Loucy (cell line): ENCODE measurements at regions not wholly inside any gene's neighbourhood (a gene's known extent, or its start where the extent isn't known, plus 50 kb on each side); places are given as distances from the start of the nearest gene placed in this dataset.

Source experiments
- H2AFZ ChIP-seq: fragments of 200-600 bp; sonication (generic); 2 replicates; pipeline ENCODE4 v1.6.0; 2016; ENCODE audit warnings: antibody characterized with exemption, mild to moderate bottlenecking, low read length, moderate library complexity
- H3F3A ChIP-seq: fragments of 200-600 bp; 2 replicates; pipeline ENCODE4 v1.6.0; 2016; ENCODE audit warnings: antibody characterized with exemption, low read depth, mild to moderate bottlenecking
- H3K27me3 ChIP-seq: fragments of 200-600 bp; sonication (generic); 2 replicates; pipeline ENCODE4 v1.6.1; 2014; ENCODE audit warnings: low read length, mild to moderate bottlenecking; ENCODE audit not compliant: insufficient read depth, poor library complexity, severe bottlenecking
- H3K36me3 ChIP-seq: fragments of 200-600 bp; sonication (generic); 2 replicates; pipeline ENCODE4 v1.6.1; 2016; ENCODE audit warnings: low read length; ENCODE audit not compliant: insufficient read depth
- H3K4me1 ChIP-seq: fragments of 200-600 bp; sonication (generic); 2 replicates; pipeline ENCODE4 v1.5.1; 2014; ENCODE audit warnings: low read length, mild to moderate bottlenecking; ENCODE audit not compliant: insufficient read depth, poor library complexity, severe bottlenecking
- H3K4me2 ChIP-seq: fragments of 200-600 bp; sonication (generic); 2 replicates; pipeline ENCODE4 v1.6.0; 2014; ENCODE audit warnings: antibody characterized with exemption, low read length, low read depth, mild to moderate bottlenecking; ENCODE audit not compliant: poor library complexity, severe bottlenecking
- H3K4me3 ChIP-seq: fragments of 200-600 bp; sonication (generic); 2 replicates; pipeline ENCODE4 v1.5.1; 2014; ENCODE audit warnings: low read length, mild to moderate bottlenecking, mixed read lengths; ENCODE audit not compliant: poor library complexity, severe bottlenecking
- H3K79me2 ChIP-seq: fragments of 200-600 bp; sonication (generic); 2 replicates; pipeline ENCODE4 v1.6.1; 2014; ENCODE audit warnings: low read length; ENCODE audit not compliant: insufficient read depth
- H3K9ac ChIP-seq: fragments of 200-600 bp; sonication (generic); 2 replicates; pipeline ENCODE4 v1.6.0; 2014; ENCODE audit warnings: mild to moderate bottlenecking, low read depth, low read length, moderate library complexity; ENCODE audit not compliant: poor library complexity, severe bottlenecking
- H3K9me2 ChIP-seq: fragments of 200-600 bp; sonication (generic); replicated peaks from 2 replicates; pipeline ENCODE4 v1.6.1; 2016; ENCODE audit warnings: low read depth, low read length, mixed read lengths
- H3K9me3 ChIP-seq: fragments of 200-600 bp; sonication (generic); 2 replicates; pipeline ENCODE4 v1.6.1; 2014; ENCODE audit warnings: mild to moderate bottlenecking, antibody characterized with exemption, low read length, low read depth; ENCODE audit not compliant: insufficient read depth
- H4K20me1 ChIP-seq: fragments of 200-600 bp; sonication (generic); 2 replicates; pipeline ENCODE4 v1.6.0; 2014; ENCODE audit warnings: antibody characterized with exemption, low read length, mild to moderate bottlenecking; ENCODE audit not compliant: insufficient read depth, poor library complexity, severe bottlenecking
- EZH2phosphoT487 ChIP-seq: fragments of 200-600 bp; IDR thresholded peaks from 2 replicates; pipeline ENCODE4 v1.6.1; 2018; ENCODE audit warnings: antibody characterized with exemption, mild to moderate bottlenecking, moderate library complexity, borderline replicate concordance
- TF ChIP-seq, protein P1 (sequence below): fragments of 200-600 bp; sonication (generic); conservative IDR thresholded peaks from 2 replicates; pipeline ENCODE4 v1.5.1; 2014; ENCODE audit warnings: mild to moderate bottlenecking, antibody characterized with exemption, low read length

DNA sequence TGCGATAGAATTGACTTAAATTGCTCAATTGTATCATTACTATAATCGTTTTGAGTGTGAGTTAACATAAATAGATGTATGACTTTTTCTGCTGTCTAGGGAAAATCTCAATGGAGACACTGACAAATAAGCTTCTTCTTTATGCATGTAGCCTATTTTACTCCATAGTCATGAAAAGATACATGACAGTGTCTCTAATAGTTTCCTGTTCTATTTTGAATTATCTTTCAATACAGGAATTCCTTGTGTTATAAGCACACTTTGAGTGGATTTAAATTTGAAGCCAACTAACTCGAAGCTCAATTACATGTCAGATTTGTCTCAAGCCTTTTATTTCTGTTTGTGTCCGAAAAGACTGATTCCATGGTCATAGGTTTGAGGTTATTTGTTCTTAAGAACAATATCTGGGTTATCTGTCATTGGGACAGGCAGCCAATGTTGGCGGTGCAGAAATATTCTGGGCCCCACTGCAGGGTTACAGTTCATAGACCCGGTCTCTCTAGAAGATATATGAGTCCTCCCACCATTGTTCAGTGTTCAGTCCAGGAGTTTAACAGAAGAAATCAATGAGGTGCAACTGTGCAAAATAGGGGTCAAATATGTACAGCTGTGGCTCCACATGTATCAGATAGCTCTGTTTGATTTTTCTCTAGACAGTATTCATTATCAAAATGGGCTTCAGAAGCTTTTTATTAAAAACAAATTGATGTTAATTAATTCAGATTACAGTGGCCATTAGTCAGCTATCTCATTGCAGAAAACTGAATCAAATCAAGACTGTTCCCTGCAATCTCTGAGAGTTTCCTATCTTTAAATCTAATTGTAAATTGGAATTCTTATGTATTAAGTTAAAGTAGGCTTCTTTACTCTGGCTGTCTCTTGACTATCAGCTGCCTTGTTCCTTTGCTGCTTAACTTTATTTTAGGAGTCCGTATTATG is 1238.8 kb downstream of the NXPH1 start:
- Histone ChIP-seq H3K9me3 (no peaks in the 10 kb centered on the region; the same call in 1 of the 2 replicates), H3K9ac (no peak overlapping the region), H4K20me1 (no peaks in the 10 kb centered on the region), H3K4me1 (no peaks in the 10 kb centered on the region), H3K27me3 (no peaks in the 10 kb centered on the region), H3K4me3 (no peak overlapping the region), H3K36me3 (no peaks in the 10 kb centered on the region), H3K4me2 (no peak overlapping the region), H3K9me2 (no peaks in the 10 kb centered on the region), H2AFZ (no peak overlapping the region), H3K79me2 (no peaks in the 10 kb centered on the region), H3F3A (no peaks in the 10 kb centered on the region)
- TF ChIP-seq, protein P1, sequence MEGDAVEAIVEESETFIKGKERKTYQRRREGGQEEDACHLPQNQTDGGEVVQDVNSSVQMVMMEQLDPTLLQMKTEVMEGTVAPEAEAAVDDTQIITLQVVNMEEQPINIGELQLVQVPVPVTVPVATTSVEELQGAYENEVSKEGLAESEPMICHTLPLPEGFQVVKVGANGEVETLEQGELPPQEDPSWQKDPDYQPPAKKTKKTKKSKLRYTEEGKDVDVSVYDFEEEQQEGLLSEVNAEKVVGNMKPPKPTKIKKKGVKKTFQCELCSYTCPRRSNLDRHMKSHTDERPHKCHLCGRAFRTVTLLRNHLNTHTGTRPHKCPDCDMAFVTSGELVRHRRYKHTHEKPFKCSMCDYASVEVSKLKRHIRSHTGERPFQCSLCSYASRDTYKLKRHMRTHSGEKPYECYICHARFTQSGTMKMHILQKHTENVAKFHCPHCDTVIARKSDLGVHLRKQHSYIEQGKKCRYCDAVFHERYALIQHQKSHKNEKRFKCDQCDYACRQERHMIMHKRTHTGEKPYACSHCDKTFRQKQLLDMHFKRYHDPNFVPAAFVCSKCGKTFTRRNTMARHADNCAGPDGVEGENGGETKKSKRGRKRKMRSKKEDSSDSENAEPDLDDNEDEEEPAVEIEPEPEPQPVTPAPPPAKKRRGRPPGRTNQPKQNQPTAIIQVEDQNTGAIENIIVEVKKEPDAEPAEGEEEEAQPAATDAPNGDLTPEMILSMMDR = no peak
- TF ChIP-seq EZH2phosphoT487 = no peak

DNA sequence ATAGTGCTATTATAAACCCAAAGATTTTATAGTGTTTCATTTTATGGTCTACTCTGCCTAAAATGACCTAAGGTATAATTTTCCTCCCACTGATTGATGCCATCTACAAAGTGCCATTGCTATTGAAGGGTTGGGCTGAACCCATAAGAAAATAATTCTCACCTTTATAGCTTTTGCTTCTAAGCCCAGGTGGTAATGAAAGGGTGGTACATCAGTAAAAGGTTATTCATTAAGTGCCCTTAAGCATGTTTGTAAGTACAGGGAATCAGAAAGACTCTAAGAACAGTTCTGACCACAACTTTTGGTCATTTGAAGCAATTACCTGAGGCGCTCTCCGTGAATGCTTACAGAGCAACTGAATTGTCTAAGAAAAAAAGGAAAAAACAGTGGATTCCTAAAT is 1247.3 kb downstream of the NXPH1 start:
- TF ChIP-seq, protein P1 = no peak
- TF ChIP-seq EZH2phosphoT487 = no peak
- Histone ChIP-seq H3K9me2 (no peaks in the 10 kb centered on the region), H3K79me2 (no peaks in the 10 kb centered on the region), H3K9ac (no peak overlapping the region), H3K4me3 (no peak overlapping the region), H2AFZ (no peak overlapping the region), H3K27me3 (no peaks in the 10 kb centered on the region), H3K36me3 (no peaks in the 10 kb centered on the region), H3K4me1 (no peaks in the 10 kb centered on the region), H3F3A (no peaks in the 10 kb centered on the region), H3K4me2 (no peak overlapping the region), H3K9me3 (peaks cover 4% of the 10 kb centered on the region; the same call in 1 of the 2 replicates), H4K20me1 (no peaks in the 10 kb centered on the region)

DNA sequence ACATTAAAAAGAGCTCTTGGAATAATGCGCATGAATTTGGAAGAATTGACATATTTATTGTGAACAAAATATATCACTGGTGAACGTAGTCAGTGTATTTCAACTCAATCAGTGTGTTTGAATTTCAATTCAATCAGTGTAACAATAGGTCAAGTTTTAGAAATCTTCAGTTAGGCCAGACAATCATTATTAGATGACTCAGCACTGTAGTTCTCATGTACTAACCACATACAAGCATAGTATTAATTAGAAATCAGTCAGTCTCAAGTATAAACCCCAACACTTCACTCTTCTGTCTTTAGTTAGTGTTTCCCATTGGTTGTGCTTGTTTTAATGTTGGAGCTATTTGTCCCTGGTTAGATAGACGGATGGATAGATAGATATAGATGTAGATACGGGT is 1247.9 kb downstream of the NXPH1 start:
- Histone ChIP-seq H2AFZ (no peak overlapping the region), H3K9ac (no peak overlapping the region), H3K4me3 (no peak overlapping the region), H3K9me2 (no peaks in the 10 kb centered on the region), H3F3A (no peaks in the 10 kb centered on the region), H3K4me1 (no peaks in the 10 kb centered on the region), H3K79me2 (no peaks in the 10 kb centered on the region), H3K9me3 (peaks cover 4% of the 10 kb centered on the region; the same call in 1 of the 2 replicates), H4K20me1 (no peaks in the 10 kb centered on the region), H3K36me3 (no peaks in the 10 kb centered on the region), H3K4me2 (no peak overlapping the region), H3K27me3 (no peaks in the 10 kb centered on the region)
- TF ChIP-seq EZH2phosphoT487 = no peak
- TF ChIP-seq, protein P1 = no peak
